ENCODE measurements at regions not wholly inside any gene's neighbourhood (a gene's known extent, or its start where the extent isn't known, plus 50 kb on each side); places are given as distances from the start of the nearest gene placed in this dataset.

GRCh38 chr3:107235193-107235927, 141.9 kb upstream of the CCDC54 start:
- intact Hi-C loops (cut with micrococcal nuclease), result loop anchor here (1.0 to 5.0 kb wide), 2 partner anchors 29 to 692 kb away; no protein-coding TSS in a partner anchor
- Mint-ChIP-seq H3K27me3 (ENCODE audit: insufficient read depth, unreplicated experiment) (no peaks in the 10 kb centered on the region), H3K27ac (ENCODE audit: low read depth, unreplicated experiment) (peak overlapping the region; percentile 84), H3K4me1 (ENCODE audit: insufficient read depth, unreplicated experiment) (peaks cover 31% of the 10 kb centered on the region), H3K36me3 (ENCODE audit: insufficient read depth, unreplicated experiment) (no peaks in the 10 kb centered on the region), H3K9me3 (ENCODE audit: unreplicated experiment) (no peaks in the 10 kb centered on the region), H3K4me3 (ENCODE audit: unreplicated experiment) (peak overlapping the region; percentile 71)
- peak; percentile 28 for DNase-seq (ENCODE audit: unreplicated experiment)
- ChIA-PET CTCF (interaction anchor here (0.6 to 6.8 kb wide), 45 partner anchors 9 to 702 kb away, joined by 3 to 62 read pairs (median 4); no protein-coding TSS in a partner anchor), POLR2A (interaction anchor here (0.6 to 5.5 kb wide), 21 partner anchors 7 to 1317 kb away, joined by 3 to 79 read pairs (median 5); no protein-coding TSS in a partner anchor)
- TF ChIP-seq CTCF (IDR thresholded peaks at IDR 0.05; ENCODE audit: unreplicated experiment), result no peak
- no TSS peak for BruUV-seq (replicated peaks)

- peak; percentile 83 for TF ChIP-seq CTCF (IDR thresholded peaks at IDR 0.05; ENCODE audit: unreplicated experiment)
- Mint-ChIP-seq H3K36me3 (ENCODE audit: insufficient read depth, unreplicated experiment) (no peaks in the 10 kb centered on the region), H3K9me3 (ENCODE audit: unreplicated experiment) (no peaks in the 10 kb centered on the region), H3K4me1 (ENCODE audit: insufficient read depth, unreplicated experiment) (peaks cover 31% of the 10 kb centered on the region), H3K27me3 (ENCODE audit: insufficient read depth, unreplicated experiment) (no peaks in the 10 kb centered on the region), H3K4me3 (ENCODE audit: unreplicated experiment) (peak overlapping the region; percentile 71), H3K27ac (ENCODE audit: low read depth, unreplicated experiment) (peak overlapping the region; percentile 84)
- BruUV-seq (replicated peaks), result no TSS peak
- ChIA-PET POLR2A (interaction anchor here (0.5 to 5.5 kb wide), 25 partner anchors 8 to 1862 kb away, joined by 3 to 79 read pairs (median 4); partner anchors contain the start of gene BBX), CTCF (interaction anchor here (0.5 to 6.8 kb wide), 48 partner anchors 9 to 1242 kb away, joined by 3 to 62 read pairs (median 4); no protein-coding TSS in a partner anchor)
- intact Hi-C loops (cut with micrococcal nuclease), result loop anchor here (1.0 to 5.0 kb wide), 9 partner anchors 30 to 1317 kb away; no protein-coding TSS in a partner anchor
- peak; percentile 90 for DNase-seq (ENCODE audit: unreplicated experiment)
These were observed 141.3 kb upstream of the CCDC54 start for GRCh38 chr3:107235928-107236315.

- peak overlapping the region; percentile 71 for H3K4me3 Mint-ChIP-seq (ENCODE audit: unreplicated experiment)
These were observed 140.4 kb upstream of the CCDC54 start for GRCh38 chr3:107236655-107237337.

More at GRCh38 chr3:107236655-107237337, 140.4 kb upstream of the CCDC54 start:
- Mint-ChIP-seq H3K36me3 (ENCODE audit: insufficient read depth, unreplicated experiment) (no peaks in the 10 kb centered on the region), H3K27me3 (ENCODE audit: insufficient read depth, unreplicated experiment) (no peaks in the 10 kb centered on the region), H3K27ac (ENCODE audit: low read depth, unreplicated experiment) (peak overlapping the region; percentile 84), H3K9me3 (ENCODE audit: unreplicated experiment) (no peaks in the 10 kb centered on the region), H3K4me1 (ENCODE audit: insufficient read depth, unreplicated experiment) (peaks cover 31% of the 10 kb centered on the region)
- BruUV-seq (replicated peaks), result no TSS peak
- POLR2A ChIA-PET, result interaction anchor here (0.6 to 5.5 kb wide), 24 partner anchors 9 to 1354 kb away, joined by 3 to 79 read pairs (median 4); partner anchors contain the start of gene BBX
- intact Hi-C loops (cut with micrococcal nuclease), result loop anchor here (1.0 to 5.0 kb wide), 8 partner anchors 30 to 1316 kb away; no protein-coding TSS in a partner anchor
- peak; percentile 76 for DNase-seq (ENCODE audit: unreplicated experiment)
- TF ChIP-seq CTCF (IDR thresholded peaks at IDR 0.05; ENCODE audit: unreplicated experiment), result no peak
- CTCF ChIA-PET, result interaction anchor here (0.7 to 6.8 kb wide), 37 partner anchors 8 to 1241 kb away, joined by 3 to 62 read pairs (median 4); no protein-coding TSS in a partner anchor
